HEK293 (cell line): ENCODE measurements at regions not wholly inside any gene's neighbourhood (a gene's known extent, or its start where the extent isn't known, plus 50 kb on each side); places are given as distances from the start of the nearest gene placed in this dataset.

Experiments used
- RBAK ChIP-seq: fragments of 450-650 bp; formaldehyde crosslinking; IDR thresholded peaks from 2 replicates; pipeline ENCODE4 v1.5.1; 2016; ENCODE audit warnings: missing biosample characterization, missing genetic modification characterization
- TF ChIP-seq, protein P1 (sequence below): fragments of 450-650 bp; formaldehyde crosslinking; IDR thresholded peaks from 2 replicates; pipeline ENCODE4 v1.5.1; 2016; ENCODE audit warnings: missing biosample characterization, missing genetic modification characterization
- TF ChIP-seq, protein P2 (sequence below): fragments of 450-650 bp; formaldehyde crosslinking; IDR thresholded peaks from 2 replicates; pipeline ENCODE4 v1.5.1; 2016; ENCODE audit warnings: missing biosample characterization, missing genetic modification characterization

DNA sequence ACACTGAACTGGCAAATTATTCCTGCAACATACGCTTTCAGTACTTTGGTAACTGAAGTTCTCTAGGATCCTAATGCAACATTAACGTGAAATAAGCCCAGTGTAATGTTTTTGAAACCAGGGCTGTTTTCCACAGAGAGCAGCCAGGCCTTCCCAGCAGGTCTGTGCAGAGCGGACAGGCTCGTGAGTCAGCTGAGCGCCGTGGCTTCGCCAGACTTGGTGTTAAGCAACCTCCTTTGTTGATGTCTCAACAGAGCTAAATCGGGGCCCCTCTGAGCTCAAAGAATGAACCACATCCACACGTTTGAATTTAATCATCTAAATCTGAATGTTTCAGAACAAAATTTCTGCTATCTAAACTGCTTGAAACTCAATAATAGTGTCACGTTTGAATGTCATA, 181.8 kb upstream of the FMN2 start:
- TF ChIP-seq, protein P1, sequence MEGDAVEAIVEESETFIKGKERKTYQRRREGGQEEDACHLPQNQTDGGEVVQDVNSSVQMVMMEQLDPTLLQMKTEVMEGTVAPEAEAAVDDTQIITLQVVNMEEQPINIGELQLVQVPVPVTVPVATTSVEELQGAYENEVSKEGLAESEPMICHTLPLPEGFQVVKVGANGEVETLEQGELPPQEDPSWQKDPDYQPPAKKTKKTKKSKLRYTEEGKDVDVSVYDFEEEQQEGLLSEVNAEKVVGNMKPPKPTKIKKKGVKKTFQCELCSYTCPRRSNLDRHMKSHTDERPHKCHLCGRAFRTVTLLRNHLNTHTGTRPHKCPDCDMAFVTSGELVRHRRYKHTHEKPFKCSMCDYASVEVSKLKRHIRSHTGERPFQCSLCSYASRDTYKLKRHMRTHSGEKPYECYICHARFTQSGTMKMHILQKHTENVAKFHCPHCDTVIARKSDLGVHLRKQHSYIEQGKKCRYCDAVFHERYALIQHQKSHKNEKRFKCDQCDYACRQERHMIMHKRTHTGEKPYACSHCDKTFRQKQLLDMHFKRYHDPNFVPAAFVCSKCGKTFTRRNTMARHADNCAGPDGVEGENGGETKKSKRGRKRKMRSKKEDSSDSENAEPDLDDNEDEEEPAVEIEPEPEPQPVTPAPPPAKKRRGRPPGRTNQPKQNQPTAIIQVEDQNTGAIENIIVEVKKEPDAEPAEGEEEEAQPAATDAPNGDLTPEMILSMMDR (tag by site-specific recombination): no peak
- TF ChIP-seq, protein P2, sequence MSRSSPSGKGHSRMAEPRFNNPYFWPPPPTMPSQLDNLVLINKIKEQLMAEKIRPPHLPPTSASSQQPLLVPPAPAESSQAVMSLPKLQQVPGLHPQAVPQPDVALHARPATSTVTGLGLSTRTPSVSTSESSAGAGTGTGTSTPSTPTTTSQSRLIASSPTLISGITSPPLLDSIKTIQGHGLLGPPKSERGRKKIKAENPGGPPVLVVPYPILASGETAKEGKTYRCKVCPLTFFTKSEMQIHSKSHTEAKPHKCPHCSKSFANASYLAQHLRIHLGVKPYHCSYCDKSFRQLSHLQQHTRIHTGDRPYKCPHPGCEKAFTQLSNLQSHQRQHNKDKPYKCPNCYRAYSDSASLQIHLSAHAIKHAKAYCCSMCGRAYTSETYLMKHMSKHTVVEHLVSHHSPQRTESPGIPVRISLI (tag by site-specific recombination): no peak
- TF ChIP-seq RBAK (tag by site-specific recombination): no peak
